ENCODE measurements at regions not wholly inside any gene's neighbourhood (a gene's known extent, or its start where the extent isn't known, plus 50 kb on each side); places are given as distances from the start of the nearest gene placed in this dataset.
A peak's percentile ranks its signal among the peaks of the same experiment; 100 is the strongest.

- ChIA-PET CTCF (interaction anchor here (0.7 to 5.0 kb wide), 40 partner anchors 9 to 674 kb away, joined by 3 to 54 read pairs (median 4); partner anchors contain the start of genes CDC45, CLTCL1, ESS2 and SLC25A1), POLR2A (no interaction called here)
- no peak for DNase-seq (ENCODE audit: extremely low spot score)
- TF ChIP-seq, protein P1, sequence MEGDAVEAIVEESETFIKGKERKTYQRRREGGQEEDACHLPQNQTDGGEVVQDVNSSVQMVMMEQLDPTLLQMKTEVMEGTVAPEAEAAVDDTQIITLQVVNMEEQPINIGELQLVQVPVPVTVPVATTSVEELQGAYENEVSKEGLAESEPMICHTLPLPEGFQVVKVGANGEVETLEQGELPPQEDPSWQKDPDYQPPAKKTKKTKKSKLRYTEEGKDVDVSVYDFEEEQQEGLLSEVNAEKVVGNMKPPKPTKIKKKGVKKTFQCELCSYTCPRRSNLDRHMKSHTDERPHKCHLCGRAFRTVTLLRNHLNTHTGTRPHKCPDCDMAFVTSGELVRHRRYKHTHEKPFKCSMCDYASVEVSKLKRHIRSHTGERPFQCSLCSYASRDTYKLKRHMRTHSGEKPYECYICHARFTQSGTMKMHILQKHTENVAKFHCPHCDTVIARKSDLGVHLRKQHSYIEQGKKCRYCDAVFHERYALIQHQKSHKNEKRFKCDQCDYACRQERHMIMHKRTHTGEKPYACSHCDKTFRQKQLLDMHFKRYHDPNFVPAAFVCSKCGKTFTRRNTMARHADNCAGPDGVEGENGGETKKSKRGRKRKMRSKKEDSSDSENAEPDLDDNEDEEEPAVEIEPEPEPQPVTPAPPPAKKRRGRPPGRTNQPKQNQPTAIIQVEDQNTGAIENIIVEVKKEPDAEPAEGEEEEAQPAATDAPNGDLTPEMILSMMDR (IDR thresholded peaks at IDR 0.05; ENCODE audit: control extremely low read depth, extremely low read depth, low read depth, missing control alignments), result no peak
Observed at GRCh38 chr22:19629331-19629719, 85.0 kb upstream of the SEPTIN5 start.

DNA sequence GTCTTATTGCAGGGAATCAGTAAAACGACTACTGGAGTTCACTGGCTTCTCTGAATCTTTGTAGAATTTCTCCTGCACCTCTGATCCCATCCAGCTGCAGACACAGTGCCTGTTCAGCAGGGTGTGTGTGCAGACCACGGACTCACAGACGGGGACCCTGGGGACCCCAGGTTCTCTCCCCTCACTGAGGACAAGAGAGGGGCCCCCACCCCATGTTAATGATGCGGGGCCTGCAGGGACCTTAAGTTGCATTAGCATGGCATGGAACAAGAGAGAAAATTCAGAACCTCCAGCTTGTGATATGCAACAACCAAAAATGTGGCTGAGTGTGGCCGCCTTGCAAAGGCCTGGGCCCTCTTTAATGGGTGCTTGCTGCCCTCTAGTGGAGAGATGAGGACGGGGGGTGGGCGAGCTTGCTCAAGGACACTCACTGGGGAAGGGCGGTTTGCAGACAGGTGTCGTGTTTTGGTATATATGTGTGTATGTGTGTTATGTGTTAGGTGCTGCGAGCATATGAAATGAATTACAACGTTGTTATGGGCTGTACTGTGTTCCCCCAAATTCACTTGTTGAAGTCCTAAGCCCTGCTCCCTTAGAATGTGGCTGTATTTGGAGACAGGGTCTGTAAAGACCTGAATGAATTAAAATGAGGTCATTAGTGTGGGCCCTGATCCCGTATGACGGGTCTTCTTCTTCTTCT is 84.4 kb upstream of the SEPTIN5 start:
- TF ChIP-seq, protein P1 (IDR thresholded peaks at IDR 0.05; ENCODE audit: control extremely low read depth, extremely low read depth, low read depth, missing control alignments), result peak; percentile 94
- ChIA-PET CTCF (interaction anchor here (0.7 to 5.0 kb wide), 48 partner anchors 9 to 674 kb away, joined by 3 to 54 read pairs (median 4); partner anchors contain the start of genes CDC45, CLTCL1, ESS2 and SLC25A1), POLR2A (no interaction called here)
- DNase-seq (ENCODE audit: extremely low spot score), result peak; percentile 91

- TF ChIP-seq, protein P1 (IDR thresholded peaks at IDR 0.05; ENCODE audit: control extremely low read depth, extremely low read depth, low read depth, missing control alignments), result no peak
- CTCF ChIA-PET, result interaction anchor here (0.8 to 5.0 kb wide), 41 partner anchors 8 to 675 kb away, joined by 3 to 54 read pairs (median 4); partner anchors contain the start of genes CLTCL1, ESS2 and SLC25A1
- no peak for DNase-seq (ENCODE audit: extremely low spot score)
- POLR2A ChIA-PET, result no interaction called here
Observed at GRCh38 chr22:19630614-19631013, 83.7 kb upstream of the SEPTIN5 start.

DNA sequence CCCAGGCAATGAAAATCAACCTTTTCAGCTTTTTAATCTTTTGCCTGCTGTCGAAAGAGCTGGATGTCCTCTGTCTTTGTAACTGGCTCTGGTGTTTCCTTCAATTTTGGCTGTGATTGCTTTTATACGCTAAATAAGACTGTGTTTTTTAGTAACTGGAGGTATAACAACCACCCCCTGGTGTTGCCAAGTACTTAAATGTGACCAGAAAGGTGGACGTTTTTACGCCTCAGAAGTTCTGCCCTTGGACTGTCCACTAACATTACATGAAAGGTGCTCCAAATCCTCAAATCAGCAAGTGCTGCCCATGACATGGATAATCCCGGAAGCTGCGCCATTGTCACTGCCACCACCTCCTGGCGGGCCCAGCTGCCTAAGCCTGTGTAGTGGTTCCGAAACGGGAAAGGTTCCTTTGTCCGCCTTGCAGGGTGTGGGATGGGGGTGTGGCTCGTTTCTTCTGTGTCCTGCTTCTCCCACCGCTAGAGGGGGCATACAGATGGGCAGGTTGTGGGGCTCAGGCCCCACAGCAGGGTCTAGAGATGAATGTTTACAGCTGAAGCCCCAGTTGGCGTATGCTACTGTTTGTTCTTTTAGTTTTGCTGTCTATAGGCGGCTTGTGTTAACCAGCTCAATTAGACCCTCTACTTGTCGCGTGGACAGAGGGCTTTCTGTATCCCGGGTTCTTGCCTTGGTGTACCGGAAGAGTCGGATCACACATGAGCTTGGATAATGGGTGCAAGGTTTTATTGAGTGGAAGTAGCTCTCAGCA is 82.2 kb upstream of the SEPTIN5 start:
- no peak for DNase-seq (ENCODE audit: extremely low spot score)
- TF ChIP-seq, protein P1 (IDR thresholded peaks at IDR 0.05; ENCODE audit: control extremely low read depth, extremely low read depth, low read depth, missing control alignments), result peak; percentile 34
- ChIA-PET POLR2A (no interaction called here), CTCF (interaction anchor here (0.7 to 5.0 kb wide), 11 partner anchors 12 to 488 kb away, joined by 3 to 54 read pairs (median 5); partner anchors contain the start of genes CLTCL1, ESS2 and SLC25A1)

DNA sequence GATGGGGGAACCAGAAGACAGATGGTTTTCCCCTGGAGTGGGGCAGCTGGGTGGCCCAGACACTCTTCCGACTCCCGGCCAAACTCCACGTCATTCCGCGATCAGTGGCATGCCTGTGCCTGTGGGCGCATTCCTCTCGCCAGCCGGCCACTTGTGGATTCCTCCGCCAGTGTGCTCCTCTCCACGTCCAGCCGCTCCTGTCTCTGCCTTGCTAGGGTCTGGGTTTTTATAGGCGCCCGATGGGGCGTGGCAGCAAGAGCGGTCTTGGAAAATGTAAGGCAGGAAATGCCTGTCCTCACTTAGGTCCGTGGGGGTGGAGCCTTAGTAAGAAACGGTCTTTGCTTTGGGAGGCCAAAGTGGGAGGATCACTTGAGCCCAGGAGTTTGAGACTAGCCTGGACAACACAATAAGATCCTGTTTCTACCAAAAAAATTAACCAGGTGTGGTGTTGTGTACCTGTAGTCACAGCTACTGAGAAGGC is 81.6 kb upstream of the SEPTIN5 start:
- CTCF ChIA-PET, result interaction anchor here (0.8 to 5.0 kb wide), 7 partner anchors 12 to 488 kb away, joined by 3 to 54 read pairs (median 5); partner anchors contain the start of genes CLTCL1, ESS2 and SLC25A1
- TF ChIP-seq, protein P1 (IDR thresholded peaks at IDR 0.05; ENCODE audit: control extremely low read depth, extremely low read depth, low read depth, missing control alignments), result no peak
- POLR2A ChIA-PET, result no interaction called here
- DNase-seq (ENCODE audit: extremely low spot score), result no peak

GRCh38 chr22:19634226-19634975 is 79.9 kb upstream of the SEPTIN5 start:
- TF ChIP-seq, protein P1 (IDR thresholded peaks at IDR 0.05; ENCODE audit: control extremely low read depth, extremely low read depth, low read depth, missing control alignments), result no peak
- no peak for DNase-seq (ENCODE audit: extremely low spot score)
- CTCF ChIA-PET, result interaction anchor here (1.8 kb wide), 1 partner anchor 161 kb away, joined by 5 read pairs; no protein-coding TSS in a partner anchor
- POLR2A ChIA-PET, result no interaction called here
